Spleen (tissue), 11 donors: ENCODE measurements at regions not wholly inside any gene's neighbourhood (a gene's known extent, or its start where the extent isn't known, plus 50 kb on each side); places are given as distances from the start of the nearest gene placed in this dataset.
"Not testable (repeated sequence)": the region's sequence is repeated elsewhere in the genome, so short reads cannot be mapped to it uniquely, and the experiment has no call there.

Experiments
- DNase-seq: peaks from one replicate; pipeline ENCODE4 v3.0.0-alpha.2; 2020
- H3K27ac ChIP-seq, 8 donors: fragments of 200-600 bp; sonication (generic) in 7 of 8; 1 replicate in 4 of 8; 2 replicates in 4 of 8; pipeline versions ENCODE4 v1.5.0 to v1.8.0; 2016 to 2021; ENCODE audit warnings: inconsistent platforms in 4 of 8, mild to moderate bottlenecking in 4 of 8, moderate library complexity in 1 of 8
- H3K27me3 ChIP-seq, 7 donors: fragments of 200-600 bp; sonication (generic) in 6 of 7; replicated peaks in 1 of 7; 1 replicate in 4 of 7; 2 replicates in 3 of 7; pipeline versions ENCODE4 v1.5.0 to v1.8.0; 2016 to 2021; ENCODE audit warnings: inconsistent platforms in 3 of 7, mild to moderate bottlenecking in 1 of 7
- H3K36me3 ChIP-seq, 6 donors: fragments of 200-600 bp; sonication (generic) in 5 of 6; 1 replicate in 4 of 6; 2 replicates in 2 of 6; pipeline versions ENCODE4 v1.5.0 to v1.8.0; 2016 to 2021; ENCODE audit warnings: inconsistent platforms in 2 of 6
- H3K4me1 ChIP-seq, 6 donors: fragments of 200-600 bp; sonication (generic) in 5 of 6; 1 replicate in 3 of 6; 2 replicates in 3 of 6; pipeline versions ENCODE4 v1.5.0 to v1.8.0; 2016 to 2021; ENCODE audit warnings: inconsistent platforms in 3 of 6
- H3K4me3 ChIP-seq, 8 donors: fragments of 200-600 bp; sonication (generic) in 7 of 8; 1 replicate in 4 of 8; 2 replicates in 4 of 8; pipeline versions ENCODE4 v1.5.0 to v1.8.0; 2016 to 2021; ENCODE audit warnings: inconsistent platforms in 4 of 8, mild to moderate bottlenecking in 4 of 8, moderate library complexity in 2 of 8
- H3K9me3 ChIP-seq, 8 donors: fragments of 200-600 bp; sonication (generic) in 7 of 8; 1 replicate in 4 of 8; 2 replicates in 4 of 8; pipeline versions ENCODE4 v1.5.0 to v1.8.0; 2016 to 2021; ENCODE audit warnings: inconsistent platforms in 4 of 8
- POLR2A ChIP-seq, 3 donors: fragments of 450-650 bp; IDR thresholded peaks; one replicate each; pipeline ENCODE4 v1.5.1; 2017; ENCODE audit warnings: antibody characterized with exemption in 3 of 3, mild to moderate bottlenecking in 1 of 3
- POLR2AphosphoS5 ChIP-seq, 3 donors: sonication (generic); formaldehyde crosslinking; IDR thresholded peaks; one replicate each; pipeline ENCODE4 v1.5.1; 2017; ENCODE audit warnings: antibody characterized with exemption in 3 of 3
- WGBS, 5 donors: extraction: QIAGEN DNeasy Blood & Tissue Kit in 3 of 5; methylation state at CpG; one replicate each; pipeline versions ENCODE4 v1.1.5 to v1.1.7; 2013 to 2018; 5-methylcytosine and 5-hydroxymethylcytosine counted together
- intact Hi-C: fragments of 100-400 bp; cut with DNase I; formaldehyde crosslinking; loops from one replicate; pipeline ENCODE4 v1.15.0; 2023; ENCODE audit warnings: low total_unique reads
- TF ChIP-seq, protein P1 (sequence below), 11 experiments: fragments of 200-600 bp in 7 of 11; fragments of 450-650 bp in 4 of 11; sonication (generic) in 4 of 11; IDR thresholded peaks in 8 of 11; conservative IDR thresholded peaks in 3 of 11; 1 replicate in 7 of 11; 2 replicates in 4 of 11; pipeline versions ENCODE4 v1.4.0 to v1.8.0; 2016 to 2021; ENCODE audit warnings: antibody characterized with exemption in 11 of 11, inconsistent platforms in 4 of 11, mild to moderate bottlenecking in 1 of 11
- donor health status: healthy with polysubstance abuse.
- donor health status: DM: no; HTN: no; CAD: no; lungs with moderate emphysema.
- donor health status: DM: no; HTN: no; CAD: no.
- donor health status: Bipolar disorder and iron deficiency.
- donor health status: healthy.
- donor health status: DM: no; HTN: no; CAD: no.
- donor health status: DM: yes; HTN: yes; CAD: no.

DNA sequence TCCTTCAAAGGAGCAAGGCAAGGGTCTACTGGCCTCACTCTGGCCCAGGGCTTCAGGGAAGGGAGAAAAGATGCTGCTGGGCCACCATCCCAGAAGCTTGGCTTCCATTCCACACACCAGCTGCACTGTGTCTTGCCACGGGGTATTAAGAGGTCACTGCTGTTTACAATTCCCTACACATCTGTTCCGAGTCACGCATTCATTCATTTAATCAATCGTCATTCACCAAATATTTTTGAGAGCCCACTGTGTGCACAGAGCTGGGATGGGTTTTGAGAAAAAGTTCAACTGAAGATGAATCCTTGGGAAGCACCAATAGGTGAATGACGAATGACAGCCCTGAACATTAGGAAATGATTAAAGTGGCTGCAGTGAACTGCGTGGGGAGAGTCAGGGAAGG, 101.7 kb downstream of the NAV1 start:
- Histone ChIP-seq H3K9me3 (no peaks in the 10 kb centered on the region), H3K27me3 (no peaks in the 10 kb centered on the region), H3K36me3 (no peaks in the 10 kb centered on the region), H3K27ac (no peak overlapping the region), H3K4me3 (no peak overlapping the region), H3K4me1 (peaks cover 0 to 4% (median 0%) of the 10 kb centered on the region in 6 donors)
- TF ChIP-seq, protein P1, sequence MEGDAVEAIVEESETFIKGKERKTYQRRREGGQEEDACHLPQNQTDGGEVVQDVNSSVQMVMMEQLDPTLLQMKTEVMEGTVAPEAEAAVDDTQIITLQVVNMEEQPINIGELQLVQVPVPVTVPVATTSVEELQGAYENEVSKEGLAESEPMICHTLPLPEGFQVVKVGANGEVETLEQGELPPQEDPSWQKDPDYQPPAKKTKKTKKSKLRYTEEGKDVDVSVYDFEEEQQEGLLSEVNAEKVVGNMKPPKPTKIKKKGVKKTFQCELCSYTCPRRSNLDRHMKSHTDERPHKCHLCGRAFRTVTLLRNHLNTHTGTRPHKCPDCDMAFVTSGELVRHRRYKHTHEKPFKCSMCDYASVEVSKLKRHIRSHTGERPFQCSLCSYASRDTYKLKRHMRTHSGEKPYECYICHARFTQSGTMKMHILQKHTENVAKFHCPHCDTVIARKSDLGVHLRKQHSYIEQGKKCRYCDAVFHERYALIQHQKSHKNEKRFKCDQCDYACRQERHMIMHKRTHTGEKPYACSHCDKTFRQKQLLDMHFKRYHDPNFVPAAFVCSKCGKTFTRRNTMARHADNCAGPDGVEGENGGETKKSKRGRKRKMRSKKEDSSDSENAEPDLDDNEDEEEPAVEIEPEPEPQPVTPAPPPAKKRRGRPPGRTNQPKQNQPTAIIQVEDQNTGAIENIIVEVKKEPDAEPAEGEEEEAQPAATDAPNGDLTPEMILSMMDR (IDR thresholded peaks at IDR 0.05 in 8 of 11, conservative IDR thresholded peaks at IDR 0.05 in 3 of 11), result no peak
- peak in 1 of 3 donors; percentile 27 for TF ChIP-seq POLR2AphosphoS5 (IDR thresholded peaks at IDR 0.05)
- TF ChIP-seq POLR2A (IDR thresholded peaks at IDR 0.05), result no peak
- WGBS, 5 donors, result 79 to 86% (median 82%) methylated on average over 6 of the region's 6 CpGs
- intact Hi-C loops, result no loop called here
- DNase-seq, result no peak

DNA sequence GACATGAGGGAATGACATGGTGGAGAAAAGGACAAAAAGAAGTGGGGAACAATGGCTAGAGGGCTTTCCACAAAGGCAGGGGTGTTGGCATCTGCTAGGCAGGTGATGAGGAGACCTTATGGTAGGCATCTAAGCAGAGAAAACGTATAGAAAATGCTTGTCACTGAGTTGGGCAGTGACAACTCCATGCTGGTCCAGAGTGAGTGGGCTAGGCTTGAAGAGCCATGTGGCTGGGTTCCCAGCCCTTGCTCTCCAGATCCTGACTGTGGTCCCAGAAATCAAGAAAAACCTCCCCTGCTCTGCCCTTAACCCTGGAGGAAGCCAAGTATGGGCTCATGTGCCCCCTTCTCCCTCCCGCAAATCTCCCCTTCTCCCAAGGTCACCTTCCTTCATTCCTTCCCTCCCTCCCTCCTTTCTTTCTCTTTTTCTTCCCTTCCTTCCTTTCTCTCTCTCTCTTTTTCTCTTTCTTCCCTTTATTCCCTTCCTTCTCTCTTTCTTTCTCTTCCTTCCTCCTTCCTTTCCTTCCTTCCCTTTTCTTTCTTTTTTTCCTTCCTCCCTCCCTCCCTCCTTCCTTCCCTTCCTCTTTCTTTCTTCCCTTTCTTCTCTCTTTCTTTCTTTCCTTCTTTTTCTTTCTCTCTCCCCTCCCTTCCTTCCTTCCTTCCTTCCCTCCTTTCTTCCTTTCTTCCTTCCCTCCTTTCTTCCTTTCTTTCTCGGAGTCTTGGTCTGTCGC, 102.8 kb downstream of the NAV1 start:
- 78 to 90% (median 84%) methylated on average over 4 of the region's 4 CpGs for WGBS, 5 donors
- H3K27me3 ChIP-seq, result peaks cover 0 to 3% (median 0%) of the 10 kb centered on the region in 7 donors
- no peaks in the 10 kb centered on the region for H3K9me3 ChIP-seq
- TF ChIP-seq POLR2A (IDR thresholded peaks at IDR 0.05), result no peak
- TF ChIP-seq POLR2AphosphoS5 (IDR thresholded peaks at IDR 0.05), result no peak
- TF ChIP-seq, protein P1 (IDR thresholded peaks at IDR 0.05 in 8 of 11, conservative IDR thresholded peaks at IDR 0.05 in 3 of 11), result no peak
- intact Hi-C loops, result no loop called here
- H3K27ac ChIP-seq, result no peak overlapping the region
- no peaks in the 10 kb centered on the region for H3K36me3 ChIP-seq
- no peak overlapping the region for H3K4me3 ChIP-seq
- no peak for DNase-seq
- peaks cover 0 to 4% (median 0%) of the 10 kb centered on the region in 6 donors for H3K4me1 ChIP-seq

DNA sequence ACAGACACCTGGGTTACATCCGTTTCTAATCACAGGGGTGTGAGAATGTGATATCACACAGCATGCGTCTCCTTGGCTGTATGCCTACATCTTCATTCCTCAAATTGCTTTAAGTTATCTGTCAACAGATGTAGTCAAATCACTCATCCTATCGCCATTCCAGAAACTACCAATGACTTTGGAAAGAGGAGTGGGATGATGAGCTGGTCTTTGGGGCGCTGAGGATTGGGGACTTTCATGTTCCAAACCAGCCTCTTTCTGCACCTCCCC, 104.8 kb downstream of the NAV1 start:
- WGBS, 5 donors, result 80 to 96% (median 86%) methylated on average over 4 of the region's 4 CpGs
- intact Hi-C loops, result no loop called here
- H3K27ac ChIP-seq, result no peak overlapping the region
- peaks cover 0 to 24% (median 6%) of the 10 kb centered on the region in 7 donors for H3K27me3 ChIP-seq
- H3K4me1 ChIP-seq, result peaks cover 0 to 18% (median 12%) of the 10 kb centered on the region in 6 donors
- no peak overlapping the region for H3K4me3 ChIP-seq
- TF ChIP-seq, protein P1 (IDR thresholded peaks at IDR 0.05 in 8 of 11, conservative IDR thresholded peaks at IDR 0.05 in 3 of 11), result no peak
- TF ChIP-seq POLR2A (IDR thresholded peaks at IDR 0.05) (no peak), POLR2AphosphoS5 (IDR thresholded peaks at IDR 0.05) (no peak)
- no peak for DNase-seq
- H3K9me3 ChIP-seq, result no peaks in the 10 kb centered on the region
- H3K36me3 ChIP-seq, result no peaks in the 10 kb centered on the region

DNA sequence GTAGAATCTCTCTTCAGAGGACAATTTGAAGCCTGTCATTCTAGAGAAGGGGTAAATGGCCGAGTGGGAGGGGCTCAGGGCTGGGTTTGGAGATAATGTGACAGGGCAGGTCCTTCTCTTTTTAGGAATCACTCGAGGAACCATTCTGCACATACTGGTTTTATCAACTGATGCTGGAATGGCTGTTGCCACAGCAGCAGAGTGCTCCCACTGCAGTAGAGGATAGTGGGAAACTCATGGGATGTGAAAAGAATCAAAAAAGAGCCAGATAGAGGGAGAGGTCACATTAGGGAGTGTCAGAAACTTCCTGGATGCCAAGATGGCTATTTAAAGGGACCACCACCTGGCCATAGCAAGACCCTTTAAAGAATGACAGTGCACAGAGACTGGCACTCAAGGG, 105.3 kb downstream of the NAV1 start:
- 60 to 79% (median 75%) methylated on average over 2 of the region's 2 CpGs for WGBS, 5 donors
- Histone ChIP-seq H3K27ac (no peak overlapping the region), H3K9me3 (no peaks in the 10 kb centered on the region), H3K4me1 (peaks cover 0 to 23% (median 15%) of the 10 kb centered on the region in 6 donors), H3K4me3 (no peak overlapping the region), H3K36me3 (no peaks in the 10 kb centered on the region), H3K27me3 (peaks cover 0 to 29% (median 11%) of the 10 kb centered on the region in 7 donors)
- TF ChIP-seq POLR2AphosphoS5 (IDR thresholded peaks at IDR 0.05), result no peak
- no peak for TF ChIP-seq POLR2A (IDR thresholded peaks at IDR 0.05)
- TF ChIP-seq, protein P1 (IDR thresholded peaks at IDR 0.05 in 8 of 11, conservative IDR thresholded peaks at IDR 0.05 in 3 of 11), result no peak
- no peak for DNase-seq
- intact Hi-C loops, result no loop called here

DNA sequence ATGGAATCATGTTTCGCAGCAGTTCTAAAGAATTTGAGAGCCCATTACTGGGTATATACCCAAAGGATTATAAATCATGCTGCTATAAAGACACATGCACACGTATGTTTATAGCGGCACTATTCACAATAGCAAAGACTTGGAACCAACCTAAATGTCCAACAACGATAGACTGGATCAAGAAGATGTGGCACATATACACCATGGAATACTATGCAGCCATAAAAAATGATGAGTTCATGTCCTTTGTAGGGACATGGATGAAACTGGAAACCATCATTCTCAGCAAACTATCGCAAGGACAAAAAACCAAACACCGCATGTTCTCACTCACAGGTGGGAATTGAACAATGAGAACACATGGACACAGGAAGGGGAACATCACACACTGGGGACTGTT, 106.1 kb downstream of the NAV1 start:
- H3K4me3 ChIP-seq, H3K27ac ChIP-seq, H3K36me3 ChIP-seq, DNase-seq, H3K9me3 ChIP-seq, intact Hi-C loops: not testable (repeated sequence)
- Histone ChIP-seq H3K27me3 (peaks cover 0 to 36% (median 16%) of the 10 kb centered on the region in 7 donors), H3K4me1 (peaks cover 0 to 27% (median 19%) of the 10 kb centered on the region in 6 donors)
- 91 to 98% (median 97%) methylated on average over 4 of the region's 6 CpGs for WGBS, 5 donors
